ENCODE measurements at regions not wholly inside any gene's neighbourhood (a gene's known extent, or its start where the extent isn't known, plus 50 kb on each side); places are given as distances from the start of the nearest gene placed in this dataset.
A peak's percentile ranks its signal among the peaks of the same experiment; 100 is the strongest.

DNA sequence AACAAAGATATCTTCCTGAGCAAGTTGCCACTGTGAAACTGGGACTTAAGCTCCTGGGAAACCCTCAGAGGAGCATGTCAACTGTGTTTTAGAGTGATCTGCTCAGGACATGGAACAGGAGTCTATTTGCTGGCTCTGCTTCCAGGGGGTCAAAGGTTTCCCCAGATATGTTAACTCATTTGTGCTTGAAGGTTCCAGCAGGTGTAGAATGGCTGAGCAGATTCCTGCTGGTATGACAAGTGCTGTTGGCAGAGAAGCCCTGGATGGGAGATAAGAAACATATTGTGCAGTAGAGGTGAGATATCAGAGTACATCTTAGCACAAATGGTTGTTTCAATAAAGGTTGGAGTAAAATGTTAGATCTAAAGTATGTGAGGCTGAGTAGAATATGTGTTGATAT is 282.7 kb upstream of the DACH1 start:
- Histone ChIP-seq H3K4me3 (ENCODE audit: low read depth, low read length) (no peak overlapping the region), H3K36me3 (ENCODE audit: insufficient read depth, low read length) (no peaks in the 10 kb centered on the region), H3K27ac (ENCODE audit: low read depth, low read length) (no peak overlapping the region), H3K79me2 (ENCODE audit: control insufficient read depth, insufficient read depth, low read length, unreplicated experiment) (no peaks in the 10 kb centered on the region), H2AFZ (ENCODE audit: low read length, unreplicated experiment) (no peak overlapping the region), H3K27me3 (ENCODE audit: insufficient read depth, low read length) (no peaks in the 10 kb centered on the region), H3K4me1 (ENCODE audit: control insufficient read depth, insufficient read depth, low read length, unreplicated experiment) (no peaks in the 10 kb centered on the region)

DNA sequence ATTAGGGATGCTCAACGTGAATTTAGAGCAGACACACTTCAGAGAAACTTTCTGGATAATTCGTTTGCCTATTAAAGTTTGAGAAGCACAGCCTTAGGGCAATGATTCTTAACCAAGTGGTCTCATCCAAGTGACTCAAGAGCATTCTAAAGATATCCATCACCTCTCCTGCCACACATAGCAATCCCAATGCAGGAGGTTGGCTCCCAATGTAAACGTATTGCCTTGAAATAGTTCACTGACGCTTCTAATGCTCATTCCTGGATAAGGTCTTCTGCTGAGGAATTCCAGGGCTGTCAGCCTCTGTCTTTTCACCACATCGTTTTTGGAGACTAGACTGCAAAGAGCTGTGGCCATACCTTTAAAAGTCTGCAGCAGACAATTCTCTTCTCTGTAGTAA is 279.8 kb upstream of the DACH1 start:
- Histone ChIP-seq H3K36me3 (ENCODE audit: insufficient read depth, low read length) (no peaks in the 10 kb centered on the region), H3K79me2 (ENCODE audit: control insufficient read depth, insufficient read depth, low read length, unreplicated experiment) (no peaks in the 10 kb centered on the region), H3K27ac (ENCODE audit: low read depth, low read length) (no peak overlapping the region), H2AFZ (ENCODE audit: low read length, unreplicated experiment) (no peak overlapping the region), H3K4me3 (ENCODE audit: low read depth, low read length) (no peak overlapping the region), H3K27me3 (ENCODE audit: insufficient read depth, low read length) (no peaks in the 10 kb centered on the region), H3K4me1 (ENCODE audit: control insufficient read depth, insufficient read depth, low read length, unreplicated experiment) (no peaks in the 10 kb centered on the region)

DNA sequence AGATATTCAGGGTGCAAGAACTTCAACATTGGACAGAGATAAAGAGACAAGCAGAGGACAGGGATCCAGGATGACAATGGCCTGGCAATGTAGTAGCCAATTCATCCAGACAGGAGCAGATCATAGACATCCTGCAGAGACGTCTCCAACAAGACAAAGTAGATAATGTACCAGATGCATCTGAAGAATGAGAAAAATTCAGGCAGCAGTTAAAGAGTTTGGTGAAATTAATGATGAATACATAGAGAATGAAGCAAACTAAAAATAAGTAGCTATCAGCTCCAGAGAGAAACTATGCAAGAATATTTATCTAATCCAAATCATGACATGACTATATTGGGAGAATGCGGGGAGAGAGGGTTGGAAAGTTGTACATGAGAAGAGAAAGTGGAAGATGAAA is 278.4 kb upstream of the DACH1 start:
- no peak overlapping the region for H3K4me3 ChIP-seq (ENCODE audit: low read depth, low read length)

DNA sequence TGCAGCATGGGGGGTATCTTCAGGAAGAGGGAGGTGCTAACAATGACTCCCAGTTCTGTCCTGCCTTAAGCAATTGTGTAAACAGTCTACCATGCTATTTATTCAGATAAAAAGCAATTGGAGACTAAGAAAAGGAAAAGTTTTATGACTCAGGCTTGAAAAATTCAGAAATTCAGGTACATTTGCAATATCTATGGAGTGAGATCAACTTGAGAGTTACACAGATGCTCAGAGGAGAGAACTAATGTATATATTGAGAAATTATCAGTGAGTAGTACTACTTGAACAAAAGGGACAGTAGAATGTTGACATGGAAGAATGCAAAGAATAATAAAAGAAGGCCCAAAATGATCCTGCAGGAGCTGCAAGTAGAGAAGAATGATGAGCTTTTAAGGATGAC is 277.6 kb upstream of the DACH1 start:
- Histone ChIP-seq H3K27me3 (ENCODE audit: insufficient read depth, low read length) (no peaks in the 10 kb centered on the region), H3K4me3 (ENCODE audit: low read depth, low read length) (no peak overlapping the region), H3K36me3 (ENCODE audit: insufficient read depth, low read length) (no peaks in the 10 kb centered on the region), H2AFZ (ENCODE audit: low read length, unreplicated experiment) (no peak overlapping the region), H3K79me2 (ENCODE audit: control insufficient read depth, insufficient read depth, low read length, unreplicated experiment) (no peaks in the 10 kb centered on the region), H3K4me1 (ENCODE audit: control insufficient read depth, insufficient read depth, low read length, unreplicated experiment) (no peaks in the 10 kb centered on the region), H3K27ac (ENCODE audit: low read depth, low read length) (no peak overlapping the region)

More for the DNA sequence above, 278.4 kb upstream of the DACH1 start:
- Histone ChIP-seq H3K27ac (ENCODE audit: low read depth, low read length) (no peak overlapping the region), H2AFZ (ENCODE audit: low read length, unreplicated experiment) (no peak overlapping the region), H3K36me3 (ENCODE audit: insufficient read depth, low read length) (no peaks in the 10 kb centered on the region), H3K79me2 (ENCODE audit: control insufficient read depth, insufficient read depth, low read length, unreplicated experiment) (no peaks in the 10 kb centered on the region), H3K27me3 (ENCODE audit: insufficient read depth, low read length) (no peaks in the 10 kb centered on the region), H3K4me1 (ENCODE audit: control insufficient read depth, insufficient read depth, low read length, unreplicated experiment) (no peaks in the 10 kb centered on the region)

DNA sequence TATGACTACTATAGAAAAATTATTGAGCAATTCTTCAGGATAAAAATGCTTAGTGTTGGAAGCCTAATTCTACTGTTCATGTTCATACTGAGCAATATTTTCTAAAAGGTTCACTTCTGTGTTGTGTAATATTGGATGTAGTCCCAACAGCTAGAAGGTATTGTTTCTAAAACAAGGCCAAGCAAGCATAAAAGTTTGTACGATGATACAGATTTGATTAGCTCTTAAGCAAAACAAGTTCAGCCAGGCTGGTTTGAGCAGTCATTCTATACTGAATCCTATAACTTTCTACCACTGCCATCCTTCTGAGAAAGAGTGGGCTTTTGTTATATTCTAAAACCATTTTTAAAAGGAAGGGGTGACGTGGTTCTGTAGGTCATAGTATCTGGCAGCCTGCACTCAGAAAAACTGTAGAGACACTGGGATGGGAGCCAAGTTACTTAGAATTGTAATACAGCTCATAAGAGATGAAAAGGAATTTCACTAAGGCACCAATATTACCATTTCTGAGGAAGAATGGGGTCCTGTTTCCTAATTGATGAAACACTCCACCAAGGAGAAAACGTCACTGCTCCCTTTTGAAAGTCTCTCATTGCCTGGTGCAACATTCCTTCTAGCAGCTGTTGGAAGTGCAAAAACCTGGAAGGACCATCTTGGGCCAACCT is 275.0 kb upstream of the DACH1 start:
- H3K4me1 ChIP-seq (ENCODE audit: control insufficient read depth, insufficient read depth, low read length, unreplicated experiment), result no peaks in the 10 kb centered on the region
- H3K36me3 ChIP-seq (ENCODE audit: insufficient read depth, low read length), result no peaks in the 10 kb centered on the region
- H3K79me2 ChIP-seq (ENCODE audit: control insufficient read depth, insufficient read depth, low read length, unreplicated experiment), result no peaks in the 10 kb centered on the region
- H3K27ac ChIP-seq (ENCODE audit: low read depth, low read length), result no peak overlapping the region
- no peak overlapping the region for H2AFZ ChIP-seq (ENCODE audit: low read length, unreplicated experiment)
- no peak overlapping the region for H3K4me3 ChIP-seq (ENCODE audit: low read depth, low read length)
- H3K27me3 ChIP-seq (ENCODE audit: insufficient read depth, low read length), result no peaks in the 10 kb centered on the region

DNA sequence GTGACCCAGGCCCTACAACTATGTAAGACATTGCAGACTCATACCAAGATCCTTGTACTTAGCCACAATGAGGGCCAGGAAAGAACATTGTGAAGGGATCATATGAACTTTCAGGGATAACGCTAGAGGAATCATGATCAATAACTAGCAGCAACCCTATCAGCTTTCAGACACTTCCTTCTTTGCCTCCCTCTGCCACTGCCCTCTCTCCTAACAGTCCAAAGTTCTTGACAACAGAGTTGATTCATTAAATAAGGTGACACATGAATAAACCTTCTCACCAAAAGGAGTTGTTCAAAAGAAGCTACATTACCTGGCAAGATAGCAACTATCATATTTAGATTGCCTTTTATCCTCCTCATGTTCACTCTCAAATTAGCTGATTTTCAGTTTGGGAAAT is 272.2 kb upstream of the DACH1 start:
- H3K4me3 ChIP-seq (ENCODE audit: low read depth, low read length), result no peak overlapping the region
- H3K27me3 ChIP-seq (ENCODE audit: insufficient read depth, low read length), result no peaks in the 10 kb centered on the region
- no peaks in the 10 kb centered on the region for H3K4me1 ChIP-seq (ENCODE audit: control insufficient read depth, insufficient read depth, low read length, unreplicated experiment)
- no peak overlapping the region for H3K27ac ChIP-seq (ENCODE audit: low read depth, low read length)
- no peaks in the 10 kb centered on the region for H3K79me2 ChIP-seq (ENCODE audit: control insufficient read depth, insufficient read depth, low read length, unreplicated experiment)
- no peaks in the 10 kb centered on the region for H3K36me3 ChIP-seq (ENCODE audit: insufficient read depth, low read length)
- no peak overlapping the region for H2AFZ ChIP-seq (ENCODE audit: low read length, unreplicated experiment)

DNA sequence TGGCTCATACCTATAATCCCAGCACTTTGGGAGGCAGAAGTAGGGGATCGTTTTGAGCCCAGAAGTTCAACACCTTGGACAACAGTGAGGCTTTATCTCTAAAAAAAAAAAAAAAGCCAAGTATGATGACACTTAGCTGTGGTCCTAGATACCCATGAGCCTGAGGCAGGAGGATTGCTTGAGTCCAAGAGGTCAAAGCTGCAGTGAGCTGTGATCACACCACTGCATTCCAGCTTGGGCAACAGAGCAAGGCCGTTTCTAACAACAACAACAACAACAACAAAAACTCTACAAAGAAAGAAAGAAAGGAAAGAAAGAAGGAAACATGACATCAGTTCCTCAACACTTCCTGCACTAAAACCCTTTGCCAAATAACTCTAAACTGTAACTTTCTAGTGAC is 265.1 kb upstream of the DACH1 start:
- Histone ChIP-seq H3K27ac (ENCODE audit: low read depth, low read length) (no peak overlapping the region), H3K79me2 (ENCODE audit: control insufficient read depth, insufficient read depth, low read length, unreplicated experiment) (no peaks in the 10 kb centered on the region), H3K4me3 (ENCODE audit: low read depth, low read length) (no peak overlapping the region), H3K27me3 (ENCODE audit: insufficient read depth, low read length) (no peaks in the 10 kb centered on the region), H2AFZ (ENCODE audit: low read length, unreplicated experiment) (no peak overlapping the region), H3K4me1 (ENCODE audit: control insufficient read depth, insufficient read depth, low read length, unreplicated experiment) (no peaks in the 10 kb centered on the region), H3K36me3 (ENCODE audit: insufficient read depth, low read length) (no peaks in the 10 kb centered on the region)

DNA sequence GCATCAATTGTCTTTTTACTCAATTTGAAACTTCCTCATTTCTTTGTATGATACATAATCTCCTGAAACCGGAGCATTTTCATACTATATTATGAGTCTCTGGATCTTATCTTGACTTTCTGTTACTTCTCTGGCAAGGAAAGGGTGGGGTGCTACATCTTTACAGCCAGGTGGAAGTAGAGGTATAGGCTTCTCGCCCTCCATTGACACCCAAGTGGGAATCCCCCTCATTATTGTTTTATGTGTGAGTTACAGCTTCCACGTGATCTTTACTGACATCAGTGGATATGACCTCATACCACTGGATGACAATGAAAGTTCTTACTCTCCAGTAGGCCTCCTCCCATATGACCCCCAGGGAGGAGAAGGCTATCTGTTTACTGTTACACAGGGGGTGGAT is 262.1 kb upstream of the DACH1 start:
- Histone ChIP-seq H3K27ac (ENCODE audit: low read depth, low read length) (no peak overlapping the region), H3K36me3 (ENCODE audit: insufficient read depth, low read length) (no peaks in the 10 kb centered on the region), H3K4me3 (ENCODE audit: low read depth, low read length) (no peak overlapping the region), H3K27me3 (ENCODE audit: insufficient read depth, low read length) (no peaks in the 10 kb centered on the region), H2AFZ (ENCODE audit: low read length, unreplicated experiment) (no peak overlapping the region), H3K79me2 (ENCODE audit: control insufficient read depth, insufficient read depth, low read length, unreplicated experiment) (no peaks in the 10 kb centered on the region), H3K4me1 (ENCODE audit: control insufficient read depth, insufficient read depth, low read length, unreplicated experiment) (no peaks in the 10 kb centered on the region)

DNA sequence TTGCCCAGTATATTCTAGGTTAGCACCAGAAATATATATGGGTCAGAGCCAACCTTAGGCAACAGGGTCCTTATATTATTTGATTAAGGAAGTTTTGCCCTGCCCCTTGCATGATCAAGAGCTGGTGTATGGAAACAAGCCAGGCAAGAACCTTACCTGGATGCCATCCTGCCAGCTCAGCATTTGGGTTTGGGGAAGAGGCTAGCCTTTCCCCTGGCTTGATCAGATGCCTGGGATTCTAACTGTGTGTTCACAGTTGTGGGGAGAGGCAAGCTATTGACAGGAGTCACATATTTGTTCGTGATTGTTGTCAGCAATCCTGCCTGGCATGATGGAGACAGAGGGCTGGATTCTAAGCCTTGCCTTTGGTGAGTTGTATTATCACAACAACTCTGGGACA is 260.0 kb upstream of the DACH1 start:
- Histone ChIP-seq H3K79me2 (ENCODE audit: control insufficient read depth, insufficient read depth, low read length, unreplicated experiment) (no peaks in the 10 kb centered on the region), H3K27me3 (ENCODE audit: insufficient read depth, low read length) (no peaks in the 10 kb centered on the region), H3K4me1 (ENCODE audit: control insufficient read depth, insufficient read depth, low read length, unreplicated experiment) (no peaks in the 10 kb centered on the region), H2AFZ (ENCODE audit: low read length, unreplicated experiment) (no peak overlapping the region), H3K36me3 (ENCODE audit: insufficient read depth, low read length) (no peaks in the 10 kb centered on the region), H3K4me3 (ENCODE audit: low read depth, low read length) (no peak overlapping the region), H3K27ac (ENCODE audit: low read depth, low read length) (no peak overlapping the region)

DNA sequence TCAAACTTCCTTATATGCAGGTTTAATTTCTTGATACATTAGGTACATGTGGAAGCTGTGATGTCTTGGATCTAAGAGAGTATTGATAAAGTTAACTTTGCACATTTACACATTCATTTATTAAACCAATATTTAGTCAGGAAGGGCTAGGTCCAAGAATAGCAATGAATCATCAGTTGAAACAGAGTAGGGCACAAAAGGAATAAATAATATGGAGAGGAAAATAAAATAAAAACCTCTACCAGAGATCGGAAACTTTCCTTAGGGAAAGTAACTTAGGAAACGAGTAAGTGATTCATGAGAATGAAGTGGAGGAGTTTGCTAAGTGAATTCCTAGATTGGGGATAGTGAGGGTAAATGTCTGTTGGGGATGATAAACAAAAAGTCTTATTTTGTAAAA is 259.4 kb upstream of the DACH1 start:
- Histone ChIP-seq H2AFZ (ENCODE audit: low read length, unreplicated experiment) (no peak overlapping the region), H3K4me1 (ENCODE audit: control insufficient read depth, insufficient read depth, low read length, unreplicated experiment) (no peaks in the 10 kb centered on the region), H3K27me3 (ENCODE audit: insufficient read depth, low read length) (no peaks in the 10 kb centered on the region), H3K79me2 (ENCODE audit: control insufficient read depth, insufficient read depth, low read length, unreplicated experiment) (no peaks in the 10 kb centered on the region), H3K36me3 (ENCODE audit: insufficient read depth, low read length) (no peaks in the 10 kb centered on the region), H3K4me3 (ENCODE audit: low read depth, low read length) (no peak overlapping the region), H3K27ac (ENCODE audit: low read depth, low read length) (no peak overlapping the region; the same call in 1 of the 2 replicates)

DNA sequence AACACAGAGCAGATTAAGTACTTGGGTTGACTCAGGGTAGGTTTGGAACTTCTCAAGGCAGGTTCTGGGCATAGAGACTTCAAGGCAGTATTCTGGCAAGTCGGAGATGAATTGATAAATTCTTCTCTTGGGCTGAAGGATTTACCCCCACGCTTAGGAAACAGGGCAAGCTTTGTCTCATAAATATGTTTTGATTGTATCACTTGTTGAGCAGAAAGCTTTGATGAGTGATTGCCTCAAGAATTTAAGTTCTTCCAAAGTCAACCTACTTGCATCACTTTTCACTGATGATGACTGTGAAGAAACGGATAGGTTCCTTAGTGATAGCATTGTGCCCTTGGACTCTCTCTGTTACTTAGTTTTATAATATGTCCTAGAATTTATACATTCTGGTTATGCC is 258.6 kb upstream of the DACH1 start:
- no peaks in the 10 kb centered on the region for H3K27me3 ChIP-seq (ENCODE audit: insufficient read depth, low read length)
- H3K4me3 ChIP-seq (ENCODE audit: low read depth, low read length), result no peak overlapping the region
- no peak overlapping the region for H2AFZ ChIP-seq (ENCODE audit: low read length, unreplicated experiment)
- no peaks in the 10 kb centered on the region for H3K79me2 ChIP-seq (ENCODE audit: control insufficient read depth, insufficient read depth, low read length, unreplicated experiment)
- no peaks in the 10 kb centered on the region for H3K36me3 ChIP-seq (ENCODE audit: insufficient read depth, low read length)
- peak overlapping the region; percentile 14; the same call in 1 of the 2 replicates for H3K27ac ChIP-seq (ENCODE audit: low read depth, low read length)
- no peaks in the 10 kb centered on the region for H3K4me1 ChIP-seq (ENCODE audit: control insufficient read depth, insufficient read depth, low read length, unreplicated experiment)

All from ACC112 (cell line).